ENCODE measurements at regions not wholly inside any gene's neighbourhood (a gene's known extent, or its start where the extent isn't known, plus 50 kb on each side); places are given as distances from the start of the nearest gene placed in this dataset.

- no peak for TF ChIP-seq CTCF (conservative IDR thresholded peaks at IDR 0.05; ENCODE audit: low read depth, low read length)
- no peak for TF ChIP-seq EZH2 (IDR thresholded peaks at IDR 0.05; ENCODE audit: borderline replicate concordance, low read depth, low read length, poor library complexity, severe bottlenecking)
Observed at GRCh38 chr7:120186688-120187087, 86.3 kb upstream of the KCND2 start.

Measured in A673 (cell line).